ENCODE measurements at regions not wholly inside any gene's neighbourhood (a gene's known extent, or its start where the extent isn't known, plus 50 kb on each side); places are given as distances from the start of the nearest gene placed in this dataset.

DNA sequence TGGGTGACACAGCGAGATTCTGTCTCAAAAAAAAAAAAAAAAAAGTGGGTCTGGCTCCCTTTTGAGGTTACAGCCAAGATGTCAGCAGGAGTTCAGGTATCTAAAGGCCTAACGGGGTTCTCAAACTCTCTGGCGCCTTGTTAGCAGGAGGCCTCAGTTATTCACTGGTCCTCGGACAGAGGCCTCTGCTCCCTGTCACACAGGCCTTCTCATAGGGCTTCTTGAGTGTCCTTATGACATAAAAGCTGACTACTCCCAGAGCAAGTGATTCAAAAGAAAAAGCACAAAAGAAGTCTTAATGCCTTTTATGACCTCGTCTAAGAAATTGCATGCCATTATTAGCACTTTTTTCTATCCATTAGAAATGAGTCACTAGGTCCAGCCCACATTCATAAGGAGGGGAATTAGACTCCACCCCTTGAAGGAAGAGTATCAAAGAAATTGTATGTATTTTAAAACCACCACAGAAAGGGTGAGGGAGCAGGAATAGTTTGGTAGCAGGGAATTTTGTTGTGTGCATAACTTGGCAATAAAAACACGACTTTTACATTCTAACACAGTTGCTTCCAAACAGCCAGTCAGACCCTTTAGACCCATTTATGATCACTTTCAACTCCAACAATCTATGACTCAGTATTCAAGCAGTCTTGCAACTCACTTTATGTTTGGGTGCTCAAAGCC, 90.3 kb downstream of the MEX3B start:
- TF ChIP-seq CTCF (IDR thresholded peaks at IDR 0.05), result no peak
- H3K27ac Mint-ChIP-seq (ENCODE audit: unreplicated experiment), result no peak overlapping the region
- H3K9me3 Mint-ChIP-seq (ENCODE audit: low read depth), result no peaks in the 10 kb centered on the region
- no peaks in the 10 kb centered on the region for H3K36me3 Mint-ChIP-seq (ENCODE audit: low read depth)
- peaks cover 27% of the 10 kb centered on the region for H3K4me1 Mint-ChIP-seq (ENCODE audit: low read depth)
- H3K4me3 Mint-ChIP-seq (ENCODE audit: unreplicated experiment), result no peak overlapping the region
- no peaks in the 10 kb centered on the region for H3K27me3 Mint-ChIP-seq (ENCODE audit: low read depth)
- DNase-seq (ENCODE audit: low spot score), result no peak

DNA sequence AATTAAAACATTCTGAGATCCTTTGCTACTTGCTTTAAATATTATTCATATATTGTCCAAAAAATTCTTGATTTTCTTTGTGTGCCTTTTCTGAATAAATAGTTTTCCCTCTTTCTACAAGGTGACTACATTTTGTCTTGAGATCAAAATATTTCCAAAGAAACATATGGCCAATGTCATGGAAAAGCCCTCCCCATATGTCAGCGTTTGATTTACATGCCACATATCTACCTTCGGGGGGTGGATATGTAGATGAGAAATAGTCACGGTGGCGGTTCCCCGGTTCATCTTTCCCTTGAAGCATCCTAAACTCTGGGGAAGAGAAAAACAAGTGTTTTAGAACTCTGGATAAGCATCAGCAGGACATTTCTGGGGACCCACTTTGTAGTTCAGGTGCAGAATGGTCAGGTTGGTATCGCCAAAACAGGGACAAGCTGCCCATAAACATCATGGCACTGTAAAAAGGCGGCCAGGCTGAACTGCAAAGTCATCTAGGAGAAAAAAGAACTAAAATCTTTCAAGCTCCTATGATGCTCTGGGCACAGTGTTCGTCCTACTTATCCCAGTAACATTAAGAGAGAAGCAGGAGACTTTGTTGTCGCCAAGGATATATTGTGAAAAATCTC, 91.5 kb downstream of the MEX3B start:
- no peak overlapping the region for H3K4me3 Mint-ChIP-seq (ENCODE audit: unreplicated experiment)

GRCh38 chr15:81950841-81951414, 94.9 kb downstream of the MEX3B start:
- no peak for TF ChIP-seq CTCF (IDR thresholded peaks at IDR 0.05)
- Mint-ChIP-seq H3K9me3 (ENCODE audit: low read depth) (no peaks in the 10 kb centered on the region), H3K36me3 (ENCODE audit: low read depth) (no peaks in the 10 kb centered on the region), H3K4me3 (ENCODE audit: unreplicated experiment) (no peak overlapping the region), H3K27me3 (ENCODE audit: low read depth) (no peaks in the 10 kb centered on the region), H3K27ac (ENCODE audit: unreplicated experiment) (peak overlapping the region; percentile 92), H3K4me1 (ENCODE audit: low read depth) (peaks cover 58% of the 10 kb centered on the region)
- no peak for DNase-seq (ENCODE audit: low spot score)

More for the DNA sequence above, 91.5 kb downstream of the MEX3B start:
- H3K27ac Mint-ChIP-seq (ENCODE audit: unreplicated experiment), result no peak overlapping the region
- H3K9me3 Mint-ChIP-seq (ENCODE audit: low read depth), result no peaks in the 10 kb centered on the region
- no peaks in the 10 kb centered on the region for H3K36me3 Mint-ChIP-seq (ENCODE audit: low read depth)
- peaks cover 38% of the 10 kb centered on the region for H3K4me1 Mint-ChIP-seq (ENCODE audit: low read depth)
- no peak for TF ChIP-seq CTCF (IDR thresholded peaks at IDR 0.05)
- no peak for DNase-seq (ENCODE audit: low spot score)
- no peaks in the 10 kb centered on the region for H3K27me3 Mint-ChIP-seq (ENCODE audit: low read depth)

- Mint-ChIP-seq H3K27me3 (ENCODE audit: low read depth) (no peaks in the 10 kb centered on the region), H3K4me1 (ENCODE audit: low read depth) (peaks cover 55% of the 10 kb centered on the region), H3K36me3 (ENCODE audit: low read depth) (no peaks in the 10 kb centered on the region), H3K27ac (ENCODE audit: unreplicated experiment) (no peak overlapping the region), H3K9me3 (ENCODE audit: low read depth) (no peaks in the 10 kb centered on the region), H3K4me3 (ENCODE audit: unreplicated experiment) (no peak overlapping the region)
- TF ChIP-seq CTCF (IDR thresholded peaks at IDR 0.05), result no peak
- DNase-seq (ENCODE audit: low spot score), result no peak
These were observed 97.1 kb downstream of the MEX3B start for GRCh38 chr15:81948751-81949150.

- Mint-ChIP-seq H3K9me3 (ENCODE audit: low read depth) (no peaks in the 10 kb centered on the region), H3K4me1 (ENCODE audit: low read depth) (peaks cover 59% of the 10 kb centered on the region), H3K36me3 (ENCODE audit: low read depth) (no peaks in the 10 kb centered on the region), H3K4me3 (ENCODE audit: unreplicated experiment) (no peak overlapping the region), H3K27me3 (ENCODE audit: low read depth) (no peaks in the 10 kb centered on the region), H3K27ac (ENCODE audit: unreplicated experiment) (peak overlapping the region; percentile 79)
- no peak for TF ChIP-seq CTCF (IDR thresholded peaks at IDR 0.05)
- no peak for DNase-seq (ENCODE audit: low spot score)
These were observed 97.6 kb downstream of the MEX3B start for GRCh38 chr15:81948222-81948621.

All from chondrocyte (in vitro differentiated cells).